Inflammatory macrophage treated with lipopolysaccharide for 1 hour (primary cell): ENCODE measurements at regions not wholly inside any gene's neighbourhood (a gene's known extent, or its start where the extent isn't known, plus 50 kb on each side); places are given as distances from the start of the nearest gene placed in this dataset.
"Not testable (repeated sequence)": the region's sequence is repeated elsewhere in the genome, so short reads cannot be mapped to it uniquely, and the experiment has no call there.

Experiments used
- DNase-seq, 2 donors: peaks; one replicate each; pipeline ENCODE4 v3.0.0-alpha.2; 2020 to 2022

DNA sequence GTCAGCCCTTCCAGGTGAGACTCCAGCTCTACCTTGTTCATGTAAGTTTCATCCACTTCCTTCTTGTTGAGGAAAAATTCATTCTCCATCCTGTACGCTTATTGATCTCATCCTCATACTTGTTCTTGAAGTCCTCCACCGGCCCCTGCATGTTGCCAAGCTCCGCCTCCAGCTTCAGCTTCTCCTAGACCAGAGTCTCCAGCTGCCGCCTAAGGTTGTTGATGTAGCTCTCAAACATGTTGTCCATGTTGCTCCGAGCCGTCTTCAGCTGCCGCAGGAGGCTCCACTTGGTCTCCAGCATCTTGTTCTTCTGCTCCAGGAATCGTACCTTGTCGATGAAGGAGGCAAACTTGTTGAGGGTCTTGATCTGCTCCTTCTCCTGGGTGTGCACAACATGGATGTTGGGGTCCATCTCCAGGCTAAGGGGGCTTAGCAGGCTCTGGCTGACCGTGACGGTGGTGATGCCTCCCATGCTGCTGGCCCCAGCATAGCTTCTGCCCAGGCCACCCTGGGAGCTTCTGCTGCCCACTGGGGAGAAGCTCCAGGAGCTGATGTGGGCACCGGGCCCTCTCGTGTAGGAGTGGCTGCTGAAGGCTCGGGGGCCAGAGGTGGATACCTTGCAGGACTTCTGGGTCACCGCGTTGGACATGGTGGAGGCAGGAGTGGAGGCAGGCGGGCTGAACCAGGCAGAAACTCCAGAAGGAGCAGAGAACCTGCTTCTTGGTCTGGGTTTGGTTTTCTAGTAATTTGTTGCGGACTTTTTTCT lies 422.6 kb upstream of the ARPP21 start:
- no peak for DNase-seq

DNA sequence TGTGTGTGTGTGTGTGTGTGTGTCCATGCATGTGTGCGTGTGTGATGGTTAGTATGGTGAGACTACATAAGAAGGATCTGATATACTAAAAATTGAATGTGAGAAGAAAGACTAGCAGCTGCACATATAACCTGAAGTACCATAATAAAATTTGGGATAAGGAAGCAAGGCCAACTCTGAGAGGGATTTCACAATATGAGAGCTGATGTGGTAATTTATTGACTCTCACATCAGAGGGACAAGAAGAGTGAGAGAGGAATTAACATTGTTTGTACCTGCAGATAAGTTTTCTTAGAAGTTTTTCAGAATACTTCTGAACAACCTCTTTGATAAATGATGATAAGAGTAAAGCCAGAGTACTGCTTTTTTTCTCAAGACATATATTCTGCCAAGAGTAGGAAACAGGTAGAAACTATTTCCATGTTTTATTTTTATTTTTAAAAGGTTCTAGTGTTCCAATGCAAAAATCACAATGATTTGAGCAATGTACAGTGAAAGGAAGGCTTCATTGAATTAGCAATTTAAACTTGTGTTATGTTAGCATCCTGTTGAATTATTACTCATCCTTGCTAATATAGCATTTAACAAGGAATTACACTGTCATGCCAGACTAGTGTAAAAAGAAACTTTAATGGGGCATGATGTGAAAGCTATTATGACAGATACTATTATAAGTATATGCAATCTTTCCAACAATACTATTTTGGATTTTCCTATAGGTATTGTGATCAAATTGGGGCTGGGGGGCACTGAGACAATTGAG lies 415.5 kb upstream of the ARPP21 start:
- DNase-seq: no peak

DNA sequence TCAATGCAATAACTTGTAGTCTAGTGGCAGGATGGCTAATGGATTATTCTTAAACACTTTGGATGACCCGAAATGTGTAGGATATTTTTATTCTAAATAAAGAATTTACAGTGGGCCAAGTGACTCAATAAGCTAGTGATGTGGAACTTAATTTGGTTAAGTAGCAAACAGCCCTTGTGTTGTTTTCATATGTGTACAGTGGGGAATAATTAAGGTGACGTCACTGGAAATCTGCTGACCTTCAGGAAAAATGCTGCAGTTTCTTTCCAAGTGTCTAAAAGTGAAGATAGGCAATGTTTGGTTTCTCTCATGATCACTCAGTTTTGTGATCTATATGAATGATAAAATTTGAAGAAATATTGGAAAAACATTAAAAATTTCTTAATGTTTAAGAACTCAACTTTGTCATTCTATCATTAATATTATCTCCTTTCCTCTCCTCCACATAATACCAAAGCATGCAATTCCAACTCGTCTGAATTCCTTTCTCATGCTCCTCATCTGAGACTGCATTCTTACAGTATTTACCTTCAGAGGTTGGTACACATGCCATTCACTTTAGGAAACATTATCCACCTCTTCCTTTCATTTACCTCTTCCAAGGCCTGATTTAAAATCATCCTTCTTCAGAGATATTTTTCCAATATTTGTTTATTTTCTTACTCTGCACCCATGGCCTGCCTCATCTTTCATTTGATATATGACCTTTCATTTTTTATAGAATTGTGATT lies 414.6 kb upstream of the ARPP21 start:
- no peak for DNase-seq

DNA sequence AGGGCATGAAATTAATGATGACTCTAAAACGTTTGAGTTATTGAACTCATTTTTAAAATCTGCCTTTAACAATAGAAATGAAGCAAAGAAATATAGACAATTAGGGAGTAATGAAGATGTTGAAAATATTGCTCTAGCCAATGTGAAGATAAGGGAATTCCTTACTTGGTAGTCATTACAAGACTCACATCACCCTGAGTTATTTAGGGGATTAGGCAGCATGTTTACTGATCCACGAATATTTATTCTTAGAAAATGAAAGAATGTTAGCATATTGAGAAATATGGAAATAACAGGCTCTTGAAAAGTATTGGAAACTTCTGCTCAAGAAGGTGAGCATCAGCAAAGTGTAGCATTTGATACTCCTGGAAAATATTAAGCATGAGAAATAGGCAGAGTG lies 398.1 kb upstream of the ARPP21 start:
- DNase-seq: no peak

DNA sequence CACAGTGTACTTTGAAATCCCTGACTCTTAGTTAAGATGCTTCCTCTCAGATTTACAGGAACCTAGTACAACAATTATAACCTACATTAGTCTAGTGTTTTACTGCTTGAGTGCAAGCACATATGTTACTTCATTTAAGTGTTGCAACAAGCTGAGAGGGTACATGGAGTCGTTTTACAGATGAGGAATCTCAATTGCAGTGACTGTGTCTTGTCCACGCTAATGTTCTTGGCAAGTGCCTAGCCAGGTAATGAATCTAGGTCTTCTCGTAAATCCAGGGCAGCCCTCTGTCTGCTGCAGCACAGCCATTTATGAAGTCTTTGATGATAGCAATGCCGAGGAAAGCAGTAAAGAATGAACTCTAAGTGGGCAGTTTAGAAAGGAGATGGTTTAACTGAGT lies 384.4 kb upstream of the ARPP21 start:
- DNase-seq: no peak

DNA sequence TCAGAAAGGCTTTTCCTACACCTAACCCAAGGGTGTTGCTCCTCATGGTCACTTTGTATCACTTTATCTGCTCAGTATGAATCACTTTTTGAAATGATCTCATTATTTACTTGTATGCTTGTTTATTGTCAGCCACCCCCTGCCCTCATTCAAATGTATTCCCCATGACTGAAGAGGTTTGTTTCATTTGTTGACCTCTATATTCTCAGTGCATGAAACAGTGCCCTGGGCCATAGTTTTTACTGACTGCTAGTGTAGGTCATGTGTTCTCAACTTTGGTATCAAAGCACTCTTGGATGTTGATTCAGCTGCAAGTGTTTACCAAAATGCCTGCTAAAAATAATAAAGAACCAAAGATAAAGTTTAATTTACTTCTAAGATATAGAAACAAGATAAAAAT lies 381.7 kb upstream of the ARPP21 start:
- no peak for DNase-seq

DNA sequence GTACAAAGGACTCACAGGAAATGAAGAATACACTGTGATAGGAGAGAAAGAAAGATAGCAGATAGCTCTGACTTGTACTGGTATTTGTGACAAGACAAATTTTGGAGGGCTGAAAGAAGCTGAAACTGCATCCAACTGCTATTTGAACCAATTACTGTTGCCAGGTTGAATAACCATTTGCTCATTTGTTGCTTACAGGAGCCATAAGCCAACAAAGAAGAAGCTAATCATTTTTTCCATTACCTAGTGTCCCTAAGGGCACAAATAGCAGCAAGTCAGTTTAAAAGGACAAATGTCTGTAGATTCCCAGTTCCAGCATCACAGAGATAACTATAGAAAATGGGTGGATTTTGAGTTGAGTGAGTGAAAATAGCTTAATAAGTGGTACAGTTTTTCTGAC lies 376.9 kb upstream of the ARPP21 start:
- DNase-seq: no peak

DNA sequence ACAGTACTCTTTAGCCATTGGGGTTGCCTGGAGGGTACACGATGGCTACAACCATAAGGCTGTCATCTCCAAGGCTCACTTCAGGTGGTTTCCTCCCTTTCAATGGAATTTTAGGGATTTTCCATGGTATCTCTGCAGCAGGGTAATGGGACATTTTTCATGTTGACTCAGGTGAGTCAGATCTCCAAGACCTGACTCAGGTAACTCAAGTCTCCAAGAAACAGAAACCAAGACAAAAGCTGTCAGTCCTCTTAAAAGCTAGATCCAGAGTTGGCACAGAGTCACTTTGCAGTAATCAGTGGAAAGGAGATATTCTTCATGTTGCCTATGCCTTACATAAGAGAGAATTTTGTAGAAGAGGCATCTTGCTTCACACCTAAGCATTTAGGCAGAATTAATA lies 375.8 kb upstream of the ARPP21 start:
- no peak for DNase-seq

DNA sequence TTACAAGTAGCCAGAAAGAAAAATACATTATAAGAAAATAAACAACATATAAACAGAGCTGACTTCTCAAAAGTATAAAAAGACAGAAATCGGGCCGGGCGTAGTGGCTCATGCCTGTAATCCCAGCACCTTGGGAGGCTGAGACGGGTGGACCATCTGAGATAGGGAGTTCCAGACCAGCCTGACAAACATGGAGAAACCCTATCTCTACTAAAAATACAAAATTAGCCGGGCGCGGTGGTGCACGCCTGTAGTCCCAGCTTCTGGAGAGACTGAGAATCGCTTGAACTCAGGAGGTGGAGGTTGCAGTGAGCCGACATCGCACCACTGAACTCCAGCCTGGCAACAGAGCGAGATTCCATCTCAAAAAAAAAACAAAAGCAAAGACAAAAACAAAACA lies 373.3 kb upstream of the ARPP21 start:
- not testable (repeated sequence) for DNase-seq

DNA sequence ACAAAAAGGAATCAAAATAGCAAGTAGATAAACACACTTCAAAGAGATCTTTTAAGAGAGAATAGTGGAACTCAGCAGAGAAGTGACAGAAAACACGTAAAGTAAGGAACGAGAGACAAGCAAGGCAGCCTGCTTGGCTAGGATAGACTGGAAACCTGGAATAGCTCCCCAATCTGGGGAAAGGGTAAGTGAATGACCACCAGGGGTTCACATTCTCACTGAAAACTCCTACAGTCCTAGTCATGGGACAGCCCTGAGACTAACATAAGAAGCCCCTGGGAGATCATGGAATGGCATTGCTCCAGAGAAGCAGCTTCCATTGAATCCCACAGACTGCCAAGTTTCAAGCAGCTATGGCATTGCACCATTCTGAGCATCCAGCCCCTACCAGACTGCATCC lies 363.6 kb upstream of the ARPP21 start:
- DNase-seq: no peak

DNA sequence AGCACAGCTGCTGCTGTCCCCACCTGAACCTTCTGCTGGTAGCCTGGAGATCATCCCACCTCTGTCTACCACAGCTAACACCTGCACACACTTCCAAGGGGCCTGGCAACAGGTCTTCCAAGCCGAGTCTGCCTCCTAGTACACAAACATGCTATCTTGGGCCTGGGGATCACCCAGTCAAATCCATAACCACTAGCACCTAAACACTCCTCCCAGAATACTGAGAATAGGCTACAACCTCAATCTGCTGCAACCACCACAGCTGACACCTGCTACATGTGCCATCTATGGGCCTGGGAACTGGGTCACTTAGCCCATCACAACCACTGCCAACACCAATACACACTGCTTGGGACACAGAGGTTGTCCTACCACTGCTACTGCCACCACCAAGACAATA lies 362.8 kb upstream of the ARPP21 start:
- DNase-seq: no peak

DNA sequence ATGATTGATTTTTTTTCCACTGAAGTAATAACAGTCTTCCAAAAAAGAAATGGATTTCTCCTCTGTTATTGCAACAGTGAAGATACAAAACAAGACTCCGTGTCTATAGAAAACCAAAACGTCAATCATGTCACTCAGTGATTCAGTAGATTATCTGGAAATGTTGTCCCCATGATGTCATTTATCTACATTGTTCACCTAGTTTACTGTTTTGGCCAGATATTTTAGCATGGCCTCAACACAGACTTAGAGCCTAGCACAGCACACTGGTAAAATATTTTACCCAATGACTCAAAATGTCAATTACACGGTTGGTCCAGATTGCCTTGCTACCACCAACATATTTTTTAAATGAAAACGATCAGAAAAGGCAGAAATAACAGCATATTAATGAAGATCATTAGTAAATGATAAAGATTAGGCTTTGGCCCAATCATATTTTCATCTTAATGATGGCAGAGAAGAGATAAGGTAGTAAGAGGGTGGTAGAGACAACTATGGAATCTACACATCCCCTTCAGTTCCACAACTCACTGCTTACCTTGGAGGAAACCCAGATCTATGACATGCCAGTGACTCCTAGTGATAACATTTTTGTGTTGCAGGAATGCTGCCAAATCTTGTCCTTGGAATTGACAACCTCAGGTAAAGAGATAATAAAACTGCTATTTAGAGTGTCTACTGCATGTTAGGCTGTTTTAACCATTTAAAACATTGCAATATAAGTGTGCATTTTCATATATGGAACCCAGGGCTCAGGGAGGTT lies 347.7 kb upstream of the ARPP21 start:
- no peak for DNase-seq

DNA sequence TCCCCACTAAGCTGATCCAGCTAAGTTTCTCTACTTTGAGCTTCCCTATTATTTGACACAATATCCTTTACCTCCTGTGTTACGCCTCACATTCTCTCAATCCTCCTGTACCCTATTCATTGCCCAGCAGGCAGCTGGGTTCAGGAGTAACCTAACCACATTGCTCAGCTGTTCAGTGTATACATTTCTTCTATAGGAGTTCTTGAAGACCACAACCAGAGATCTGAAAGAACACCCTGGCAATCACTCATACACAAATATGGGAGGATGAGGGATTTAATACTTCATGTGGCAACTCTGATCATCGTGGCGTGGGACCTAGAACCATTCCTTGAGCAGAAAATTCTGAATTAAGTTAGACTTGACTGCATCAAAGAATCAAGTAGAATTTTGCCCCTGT lies 346.8 kb upstream of the ARPP21 start:
- DNase-seq: no peak

DNA sequence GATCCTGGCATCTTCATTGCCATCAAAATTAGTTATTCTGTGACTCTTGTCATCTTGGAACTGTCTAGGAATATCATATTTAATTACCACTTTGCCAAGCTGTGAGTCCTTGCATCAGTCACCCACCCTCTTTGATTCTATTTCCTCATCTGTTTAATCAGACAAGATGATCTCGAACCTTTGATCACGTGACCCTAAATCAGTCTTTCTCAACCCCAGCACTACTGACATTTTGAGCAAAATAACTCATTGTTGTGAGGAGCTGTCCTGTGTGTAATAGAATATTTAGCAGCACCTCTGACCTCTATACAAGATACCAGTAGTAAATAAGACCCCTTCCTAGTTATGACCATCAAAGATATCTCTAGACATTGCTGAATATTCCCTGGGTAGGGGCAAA lies 343.4 kb upstream of the ARPP21 start:
- no peak for DNase-seq

DNA sequence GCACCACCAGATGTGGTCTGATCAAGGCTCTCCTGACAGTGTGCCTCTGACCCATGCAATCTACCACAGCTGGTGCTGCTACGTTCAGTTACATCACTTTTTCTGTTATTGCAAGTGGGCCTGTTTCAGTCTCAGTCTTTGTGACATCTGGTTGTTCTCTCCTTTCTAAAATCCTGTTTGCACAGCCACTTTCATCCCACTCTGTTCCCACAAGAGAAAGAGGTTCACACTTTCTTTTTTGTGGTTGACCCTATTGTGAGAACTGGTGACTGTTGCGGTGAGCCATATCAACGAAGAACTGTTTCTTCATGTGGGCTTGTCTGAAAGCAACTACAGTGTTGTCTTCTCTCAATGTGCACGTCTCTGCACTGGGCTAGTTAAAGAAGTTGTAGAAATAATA lies 342.8 kb upstream of the ARPP21 start:
- no peak for DNase-seq

DNA sequence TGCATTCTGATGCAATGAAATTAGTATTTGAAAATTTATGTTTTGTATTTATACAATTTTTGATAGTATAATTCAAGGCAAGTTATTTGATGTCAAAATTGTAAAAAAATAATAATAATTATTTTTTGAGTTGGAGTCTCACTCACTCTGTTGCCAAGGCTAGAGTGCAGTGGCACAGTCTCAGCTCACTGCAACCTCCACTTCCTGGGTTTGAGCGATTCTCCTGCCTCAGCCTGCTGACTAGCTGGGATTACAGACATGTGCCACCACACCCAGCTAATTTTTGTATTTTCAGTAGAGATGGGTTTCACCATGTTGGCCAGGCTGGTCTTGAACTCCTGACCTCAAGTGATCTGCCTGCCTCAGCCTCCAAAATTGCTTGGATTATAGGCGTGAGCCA lies 342.4 kb upstream of the ARPP21 start:
- DNase-seq: not testable (repeated sequence)

DNA sequence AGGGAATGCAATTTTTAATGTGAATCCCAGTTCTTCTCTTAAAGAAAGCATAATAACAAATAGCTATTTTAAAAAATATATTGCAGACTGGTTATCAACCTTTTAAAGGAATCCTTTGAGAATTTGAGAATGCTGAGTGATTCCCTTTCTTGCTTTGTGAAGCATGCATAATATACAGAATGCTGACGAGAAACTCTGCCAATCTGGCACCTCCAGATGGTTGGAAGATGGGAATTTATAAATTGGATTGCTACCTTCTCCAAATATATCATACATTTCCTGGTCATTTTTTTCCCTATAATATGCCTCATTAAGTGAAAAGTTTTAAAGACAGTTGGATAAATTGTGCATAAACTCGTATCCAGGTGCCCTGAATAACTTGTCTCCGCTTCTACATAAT lies 333.9 kb upstream of the ARPP21 start:
- no peak for DNase-seq

DNA sequence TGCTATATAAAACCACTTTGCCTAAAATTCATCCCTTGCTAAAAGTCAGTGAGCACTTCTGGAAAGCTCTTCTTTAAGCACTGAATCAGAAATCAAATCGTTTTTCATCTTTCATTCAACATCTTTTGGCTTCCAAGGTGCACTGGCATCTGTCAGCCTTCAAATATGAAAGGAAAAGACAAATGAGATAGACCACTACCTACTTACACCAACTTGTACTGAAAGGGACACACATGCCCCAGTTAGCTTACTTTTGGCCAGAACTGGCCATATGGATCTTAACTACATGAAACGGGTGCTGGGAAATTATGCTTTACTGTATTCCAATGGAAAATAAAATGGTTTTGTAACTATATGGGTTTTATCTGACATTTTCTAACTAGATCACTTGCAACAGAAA lies 332.0 kb upstream of the ARPP21 start:
- DNase-seq: no peak

DNA sequence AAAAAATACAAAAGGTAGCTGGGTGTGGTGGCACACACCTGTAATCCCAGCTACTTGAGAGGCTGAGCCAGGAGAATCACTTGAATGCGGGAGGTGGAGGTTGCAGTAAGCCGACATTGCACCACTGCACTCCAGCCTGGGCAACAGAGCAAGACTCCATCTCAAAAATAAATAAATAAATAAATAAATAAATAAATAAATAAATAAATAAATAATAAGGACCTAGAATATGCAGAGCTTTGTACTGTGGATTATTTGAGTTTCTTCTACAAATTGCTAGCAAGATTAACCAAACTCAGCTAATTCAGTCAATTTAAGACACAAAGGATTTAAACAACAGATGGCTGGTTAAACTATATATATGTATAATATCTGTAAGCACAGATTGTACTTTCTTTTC lies 322.5 kb upstream of the ARPP21 start:
- DNase-seq: not testable (repeated sequence)

DNA sequence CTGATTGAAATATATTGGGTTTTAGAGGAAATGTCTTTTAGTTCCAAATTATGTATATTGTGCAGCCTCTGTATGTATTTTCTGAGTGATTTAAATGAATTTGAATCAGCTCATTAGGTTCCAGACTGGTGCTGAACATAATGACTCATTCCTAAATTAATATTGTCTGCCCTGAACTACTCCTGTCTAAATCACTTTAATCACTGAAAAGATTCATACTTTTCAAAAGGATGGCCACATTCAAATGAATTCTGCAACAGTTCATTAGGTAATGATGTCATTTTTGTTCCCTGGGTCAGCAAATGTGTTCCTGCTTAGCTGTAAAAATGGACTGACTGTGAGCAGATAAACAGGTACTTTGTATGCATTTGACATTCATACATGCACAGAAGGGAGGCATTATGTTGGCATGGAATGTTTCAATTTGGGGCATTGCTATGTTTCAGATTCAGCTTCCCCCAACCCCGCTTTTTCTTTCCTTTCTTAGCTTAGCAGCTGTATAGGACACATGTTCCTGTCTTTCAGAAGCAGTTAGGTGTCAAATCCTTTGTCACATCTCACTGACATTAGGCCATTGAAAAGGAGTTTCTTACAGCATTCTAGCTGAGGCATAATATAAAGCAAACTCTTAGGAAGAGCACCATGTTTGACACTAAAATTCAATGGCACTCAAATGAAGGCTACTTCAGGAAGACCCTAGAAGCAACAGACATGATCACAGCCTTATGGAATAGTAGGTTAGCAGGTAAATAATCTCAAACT lies 318.5 kb upstream of the ARPP21 start:
- DNase-seq: no peak

DNA sequence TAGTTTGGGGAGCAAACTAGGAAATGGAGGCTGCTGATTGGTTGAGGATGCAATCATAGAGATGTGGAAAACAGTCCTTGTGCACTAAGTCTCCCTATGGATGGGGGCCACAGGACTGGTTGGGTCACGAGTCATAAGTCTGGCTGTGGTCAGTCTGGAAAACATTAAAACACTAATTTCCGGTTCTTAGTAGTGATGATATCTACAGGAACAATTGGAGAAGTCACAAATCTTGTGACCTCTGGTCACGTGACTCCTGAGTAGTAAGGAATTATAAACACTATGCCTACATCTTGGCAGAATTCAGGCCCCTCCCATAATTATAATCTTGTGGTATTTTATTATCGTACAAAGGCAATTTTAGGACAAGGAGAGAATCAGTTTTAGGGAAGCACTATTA lies 317.3 kb upstream of the ARPP21 start:
- DNase-seq: no peak

DNA sequence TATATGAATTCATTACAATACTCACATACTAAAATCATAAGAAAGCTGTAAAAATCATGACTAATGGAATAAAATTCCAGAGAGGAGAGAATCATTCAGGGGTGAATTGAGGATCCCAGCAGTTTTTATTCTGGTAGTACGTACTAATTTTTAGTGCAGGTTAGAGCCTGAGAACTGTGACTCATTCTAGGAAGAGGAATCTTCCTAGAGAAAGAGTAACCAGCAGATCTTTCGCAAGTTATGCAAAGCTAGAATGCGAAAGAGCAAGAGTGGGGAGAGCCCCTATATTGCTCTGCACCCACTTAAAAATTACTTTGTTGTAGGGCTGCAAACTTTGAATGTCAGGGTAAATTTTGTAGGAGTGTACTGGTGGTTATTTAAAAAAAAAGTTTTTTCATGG lies 303.6 kb upstream of the ARPP21 start:
- DNase-seq: no peak
